HPDE6-E6E7 (cell line): ENCODE measurements at regions not wholly inside any gene's neighbourhood (a gene's known extent, or its start where the extent isn't known, plus 50 kb on each side); places are given as distances from the start of the nearest gene placed in this dataset.
A peak's percentile ranks its signal among the peaks of the same experiment; 100 is the strongest.

ENCODE experiments used
- DNase-seq: peaks from one replicate; pipeline ENCODE4 v3.0.0; 2011; ENCODE audit warnings: missing footprints; ENCODE audit errors: extremely low spot score

DNA sequence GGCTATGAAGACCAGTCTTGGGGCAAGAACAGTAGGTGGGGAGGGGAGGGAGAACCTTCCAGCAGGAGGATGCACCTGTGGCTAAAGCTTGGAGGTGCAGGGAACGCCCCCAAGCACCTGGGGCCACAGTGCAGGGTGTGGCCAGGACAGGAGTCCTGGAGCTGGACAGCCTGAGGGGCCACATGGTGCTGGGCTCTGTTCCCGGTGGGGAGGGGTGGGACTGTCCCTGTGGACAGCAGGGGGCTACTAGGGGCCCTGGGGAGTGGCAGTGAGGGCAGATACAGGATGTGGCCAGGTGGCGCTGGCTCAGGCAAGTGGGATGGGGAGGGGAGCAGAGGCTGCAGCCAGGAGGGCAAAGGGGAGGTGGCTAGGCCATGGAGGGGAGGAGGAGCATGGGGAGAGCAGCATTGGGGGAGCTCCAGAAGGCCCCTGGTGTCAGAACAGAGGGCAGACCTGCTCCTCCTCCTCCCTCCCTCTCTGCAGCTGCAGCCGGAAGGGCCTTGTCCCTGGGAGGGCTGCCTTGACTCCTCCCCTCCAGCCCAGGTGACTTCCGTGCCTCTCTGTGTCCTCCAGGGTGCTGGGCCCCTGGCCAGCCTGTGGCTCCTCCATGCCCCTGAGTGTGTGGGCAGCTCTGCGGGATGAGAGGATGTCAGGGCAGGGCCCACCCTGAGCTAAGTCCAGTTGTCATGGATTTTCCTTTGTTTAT, 68.4 kb upstream of the DLK1 start:
- no peak for DNase-seq

DNA sequence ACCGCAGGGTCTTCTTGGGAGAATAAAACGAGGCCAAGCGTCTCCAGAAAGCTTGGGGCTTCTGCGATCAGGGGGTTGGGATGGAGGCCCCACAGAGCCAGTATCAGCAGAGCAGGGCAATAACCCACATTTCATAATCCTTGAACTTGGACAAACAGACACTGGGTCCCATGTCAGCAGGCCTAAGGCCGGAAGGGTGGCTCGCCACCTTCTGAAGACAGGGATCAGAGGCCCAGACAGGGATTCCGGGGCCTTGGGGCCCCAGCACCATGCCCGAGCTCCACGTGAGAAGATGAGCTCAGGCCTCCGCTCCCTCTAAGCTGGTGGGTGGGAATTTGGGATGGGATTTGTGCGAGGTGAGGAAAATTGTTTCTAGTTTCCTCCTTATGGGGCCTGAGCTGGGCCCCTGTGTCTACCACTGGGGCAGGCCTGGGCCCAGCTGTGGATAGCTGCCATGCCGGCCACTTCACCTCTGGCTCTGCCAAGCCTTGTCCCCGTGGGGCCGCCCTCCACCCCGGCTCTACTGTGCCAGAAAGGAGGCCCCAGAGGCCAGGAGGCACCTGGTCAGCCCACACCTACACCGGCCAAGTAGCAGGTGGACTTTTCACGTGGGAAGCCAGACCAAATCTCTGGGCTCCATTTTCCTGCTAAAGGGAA, 67.2 kb upstream of the DLK1 start:
- no peak for DNase-seq

DNA sequence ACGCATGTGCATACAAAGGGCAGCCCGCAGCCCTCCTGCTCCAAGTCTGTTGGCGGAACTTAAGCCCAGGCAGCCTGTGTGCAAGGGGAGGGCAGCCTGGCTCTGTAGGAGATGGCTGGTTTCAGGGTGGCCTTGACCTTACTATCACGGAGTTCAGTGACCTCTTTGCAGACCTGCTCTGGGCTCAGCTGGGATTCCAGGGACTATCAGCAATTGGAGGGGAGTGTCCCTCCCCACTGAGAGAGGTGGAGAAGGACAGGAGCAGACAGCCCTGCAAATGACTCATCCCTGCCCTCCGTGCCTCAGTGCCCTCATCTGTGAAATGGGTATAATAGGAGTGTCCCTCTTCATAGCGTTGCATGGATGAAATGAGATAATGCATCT, 66.2 kb upstream of the DLK1 start:
- DNase-seq = no peak

DNA sequence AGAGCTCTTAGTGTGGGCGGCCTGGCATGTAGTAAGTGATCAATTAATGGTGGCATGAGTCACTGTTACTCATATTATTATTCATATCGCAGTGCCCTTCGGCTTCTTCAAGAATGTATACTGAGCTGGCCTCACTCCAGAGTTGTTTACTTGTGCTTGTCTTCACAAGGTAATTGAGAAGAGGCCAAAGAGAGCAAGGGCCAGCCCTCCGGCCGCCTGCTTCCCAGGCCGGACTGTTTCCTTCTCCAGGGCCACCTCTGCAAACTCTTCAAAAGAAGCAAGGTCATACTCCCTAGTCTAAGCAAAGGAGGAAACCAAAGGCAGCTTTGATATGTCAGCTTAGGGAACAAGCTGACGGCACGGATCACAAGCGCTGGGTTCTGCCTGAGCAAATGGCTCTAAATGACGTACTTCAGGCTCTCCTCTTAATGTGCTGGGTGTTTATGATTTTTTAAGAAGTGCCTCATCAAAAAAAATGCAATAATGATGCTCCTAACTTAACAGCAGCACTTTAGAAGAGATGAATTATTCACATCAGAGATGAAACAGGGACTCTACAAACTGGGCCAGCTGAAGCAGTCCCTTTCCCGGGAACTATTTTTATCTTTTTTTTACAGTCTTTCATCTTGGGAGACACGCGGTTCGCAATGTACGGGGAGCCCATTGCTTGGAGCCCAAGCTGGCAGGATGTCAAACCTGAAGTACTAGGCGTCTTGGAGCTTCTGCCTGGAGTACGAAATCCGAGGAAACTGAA, 65.6 kb upstream of the DLK1 start:
- DNase-seq = no peak

DNA sequence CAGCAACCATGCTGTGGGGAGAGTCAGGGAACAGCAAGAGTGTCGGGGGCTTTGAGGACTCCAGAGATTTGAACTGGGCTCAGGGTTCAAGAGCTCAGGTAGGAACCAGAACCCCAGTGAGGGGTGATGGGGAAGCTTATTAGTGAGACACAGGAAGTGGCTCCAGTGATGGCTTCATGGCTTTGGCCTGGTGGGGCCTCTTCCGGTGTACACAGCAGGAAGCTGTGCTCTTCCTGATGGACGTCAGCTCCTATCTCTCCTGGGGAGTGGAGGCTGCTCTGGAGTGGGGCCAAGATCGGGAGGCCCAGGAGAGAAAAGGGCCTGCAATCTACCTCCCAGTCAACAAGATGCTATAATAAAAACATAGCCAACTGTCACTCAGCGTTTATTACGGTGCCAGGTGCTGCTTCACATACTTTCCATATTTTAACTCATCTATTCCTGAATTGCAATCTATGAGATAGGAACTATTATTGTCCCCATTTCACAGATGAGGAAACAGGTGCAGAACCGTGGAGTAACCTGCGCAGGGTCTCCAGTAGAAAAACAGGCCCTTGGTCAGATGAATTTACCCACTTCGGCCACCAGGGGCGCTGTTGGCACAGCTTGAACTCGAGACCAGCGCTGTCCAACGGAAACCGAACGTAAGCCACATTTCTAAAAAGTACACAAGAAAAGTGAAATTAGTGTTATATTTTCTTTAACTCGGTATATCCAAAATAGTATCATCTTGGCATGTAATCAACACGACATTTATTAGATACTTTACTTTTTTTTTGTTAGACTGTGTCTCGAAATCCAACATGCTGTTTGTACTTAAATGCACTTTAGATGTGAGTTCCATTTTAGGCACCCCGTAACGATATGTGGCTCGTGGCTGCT, 63.6 kb upstream of the DLK1 start:
- DNase-seq = peak; percentile 49

DNA sequence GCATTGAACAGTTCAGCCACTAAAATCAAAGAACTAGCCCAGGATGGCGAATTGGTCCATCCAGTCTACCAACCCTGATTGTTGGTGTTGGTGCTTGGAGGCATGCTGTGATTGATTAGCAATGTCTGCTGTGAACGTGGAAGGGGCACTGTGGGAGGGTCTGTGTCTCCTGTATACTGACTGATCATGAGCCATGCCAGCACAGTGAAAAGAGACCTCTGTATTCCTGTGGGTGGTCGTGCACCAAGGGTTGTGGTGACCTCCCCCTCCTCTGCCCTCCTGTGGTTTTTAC, 63.0 kb upstream of the DLK1 start:
- DNase-seq = no peak

DNA sequence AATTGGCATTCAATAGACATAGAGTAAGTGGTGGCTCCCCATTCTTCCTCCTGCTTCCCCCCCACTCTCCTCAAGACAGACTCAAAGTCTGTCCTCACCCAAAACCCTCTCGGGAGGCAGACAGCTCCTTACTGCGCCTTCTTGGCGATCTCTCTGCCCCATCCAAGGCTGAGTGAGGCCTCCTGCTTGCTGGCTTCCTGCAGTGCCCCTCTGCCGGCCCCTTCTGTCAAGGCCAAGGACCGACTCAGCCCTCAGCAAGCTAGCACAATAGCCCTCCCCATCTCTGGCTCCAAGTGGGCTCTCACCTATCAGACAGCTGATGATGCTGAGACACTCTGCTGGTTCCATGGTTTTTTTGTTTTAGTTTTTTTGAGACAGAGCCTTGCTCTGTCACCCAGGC, 62.5 kb upstream of the DLK1 start:
- DNase-seq = no peak

DNA sequence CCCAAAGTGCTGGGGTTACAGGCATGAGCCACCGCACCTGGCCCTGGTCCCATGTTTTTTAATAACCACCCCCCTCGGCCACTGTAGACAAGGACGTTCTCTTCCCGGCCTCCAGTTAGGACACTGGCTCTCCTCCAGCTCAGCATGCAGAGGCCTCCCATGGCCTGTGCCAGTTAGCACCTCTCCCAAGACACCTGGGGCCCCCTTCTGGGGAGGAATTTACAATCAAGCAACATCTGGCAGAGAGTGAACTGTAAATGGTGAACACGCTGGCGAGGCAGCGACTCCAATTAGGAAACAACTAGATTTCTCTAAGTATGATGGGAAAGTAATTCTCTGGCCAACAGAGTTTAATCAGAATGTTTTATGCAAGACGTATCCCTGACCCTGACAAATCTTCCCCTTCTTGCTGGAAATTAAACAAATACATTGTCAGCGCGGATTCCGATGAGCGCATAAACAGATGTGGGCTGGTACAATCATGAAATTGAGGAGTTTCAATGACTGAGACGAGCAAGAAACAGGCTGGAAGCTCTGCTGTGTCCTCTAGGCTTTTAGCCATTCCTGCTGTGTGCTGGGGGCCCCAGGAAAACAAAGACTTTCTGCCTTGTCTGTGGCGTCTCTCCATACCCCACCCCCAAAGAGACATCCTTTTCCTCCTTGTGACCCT, 61.7 kb upstream of the DLK1 start:
- DNase-seq = no peak

DNA sequence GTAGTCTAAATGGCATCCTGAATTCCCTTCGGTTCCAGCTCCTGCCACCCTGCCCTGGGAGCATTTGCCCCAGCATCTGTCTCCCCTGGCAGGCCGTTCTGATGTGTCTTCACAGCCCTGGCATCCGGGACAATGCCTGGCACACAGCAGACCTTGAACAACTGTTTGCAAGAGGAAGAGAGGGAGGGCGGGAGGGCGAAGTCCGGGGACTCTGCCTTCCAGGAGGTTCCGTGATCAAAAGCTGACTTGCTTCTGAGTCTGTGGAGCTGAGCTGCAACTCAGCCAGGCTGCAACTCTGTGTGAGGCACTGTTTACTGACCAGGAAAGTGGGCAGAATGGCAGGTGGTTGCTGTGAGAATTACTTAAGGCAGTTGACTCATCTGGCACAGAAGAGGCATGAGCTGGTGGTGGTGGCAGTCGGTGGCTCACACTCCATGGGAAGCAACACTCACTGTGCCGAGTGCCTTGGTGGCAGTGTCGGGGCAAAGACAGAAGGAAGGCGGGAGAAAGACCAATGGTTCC, 61.1 kb upstream of the DLK1 start:
- DNase-seq = no peak

DNA sequence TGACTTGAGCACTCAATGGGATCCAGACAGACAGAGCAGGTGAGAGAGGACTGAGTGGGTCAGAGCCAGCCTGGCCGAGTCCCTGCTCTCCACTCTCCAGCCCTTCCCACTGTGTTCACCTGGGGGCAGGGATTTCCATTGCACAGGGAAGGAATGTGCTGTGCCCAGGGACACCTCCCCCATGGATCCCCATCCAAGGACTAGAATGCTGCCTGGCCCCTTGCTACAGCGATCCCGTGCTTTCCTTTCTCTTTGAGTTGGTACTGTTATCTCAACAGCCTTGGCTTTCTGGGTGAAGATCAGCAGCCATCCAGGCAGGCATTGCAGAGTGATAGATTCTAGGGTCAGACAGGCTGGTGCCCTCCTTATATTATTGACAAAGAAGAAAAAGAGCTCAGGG, 60.3 kb upstream of the DLK1 start:
- DNase-seq = no peak

DNA sequence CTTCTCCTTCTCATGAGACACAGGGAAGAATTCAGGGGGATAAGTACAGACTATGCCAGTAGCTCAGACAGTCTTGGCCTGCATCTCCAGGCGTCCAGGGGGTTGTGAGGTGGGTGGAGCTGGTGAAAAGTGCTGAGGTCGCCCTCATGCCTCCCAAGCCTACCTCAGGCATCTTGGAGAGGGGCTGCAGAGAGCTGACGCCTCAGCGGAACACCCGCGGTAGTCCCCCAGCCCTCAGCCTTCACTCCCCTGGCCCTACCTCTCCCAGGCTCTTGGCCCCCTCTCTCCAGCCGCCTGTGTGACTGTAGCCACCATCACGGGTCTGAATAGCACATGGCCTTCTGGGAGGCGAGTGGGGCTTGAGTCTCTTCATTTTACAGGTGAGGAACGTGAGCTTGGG, 59.8 kb upstream of the DLK1 start:
- no peak for DNase-seq

DNA sequence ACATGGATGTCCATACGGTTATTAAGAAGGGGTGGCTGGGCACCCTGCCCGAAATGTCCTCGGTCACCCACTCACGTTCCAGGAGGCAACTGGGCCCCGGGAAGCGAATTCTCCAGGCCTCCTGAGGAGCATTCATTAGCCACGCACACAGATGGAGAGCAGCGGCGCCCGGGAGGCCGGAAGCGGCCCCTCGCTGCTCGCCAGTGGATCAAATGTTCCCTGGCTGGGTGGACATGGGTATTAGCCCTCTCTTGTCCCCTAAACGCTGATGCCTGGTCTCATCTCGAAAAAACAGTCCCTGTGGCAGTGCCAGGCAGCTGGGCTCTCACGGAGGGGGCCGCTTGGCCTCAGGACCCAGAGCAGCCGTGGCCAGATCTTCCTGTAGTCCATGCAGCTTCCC, 59.0 kb upstream of the DLK1 start:
- DNase-seq = no peak

DNA sequence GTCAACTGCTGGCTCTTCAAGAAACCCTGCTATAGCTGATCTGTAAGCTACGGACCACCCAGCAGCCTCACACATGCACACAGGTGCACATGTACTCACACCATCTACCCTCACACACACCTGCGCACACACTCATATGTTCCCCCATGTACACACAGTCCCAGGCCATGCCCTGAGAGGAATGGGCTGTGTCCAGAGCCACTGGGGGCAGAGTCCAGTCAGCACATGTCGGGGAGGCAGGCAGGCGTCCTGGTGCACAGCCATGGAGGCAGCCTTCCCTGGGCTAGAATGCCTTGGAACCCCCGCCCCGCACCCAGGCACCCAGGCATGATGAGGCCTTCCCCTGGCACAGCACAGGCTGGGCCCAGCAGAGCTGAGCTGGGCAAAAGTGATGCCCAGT, 58.3 kb upstream of the DLK1 start:
- no peak for DNase-seq

DNA sequence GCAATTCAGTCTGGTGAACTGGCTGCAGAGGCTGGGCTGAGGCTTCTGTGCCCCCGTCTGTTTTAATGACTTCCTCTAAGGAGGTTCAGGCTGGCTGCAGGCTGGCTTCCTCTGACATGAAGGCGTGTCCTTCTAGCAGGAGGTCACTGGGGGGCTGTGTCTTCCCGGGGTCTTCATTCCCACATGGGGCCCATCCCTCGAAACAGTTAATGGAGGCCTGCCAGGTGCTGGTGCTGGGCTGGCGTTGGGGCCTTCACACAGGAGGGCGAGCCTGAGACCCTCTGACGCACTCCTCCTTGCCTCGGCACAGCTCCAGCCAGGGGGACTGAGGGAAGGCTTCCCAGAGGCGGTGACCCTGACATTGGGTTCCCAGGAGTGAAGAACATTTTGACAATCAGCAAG, 57.7 kb upstream of the DLK1 start:
- no peak for DNase-seq

DNA sequence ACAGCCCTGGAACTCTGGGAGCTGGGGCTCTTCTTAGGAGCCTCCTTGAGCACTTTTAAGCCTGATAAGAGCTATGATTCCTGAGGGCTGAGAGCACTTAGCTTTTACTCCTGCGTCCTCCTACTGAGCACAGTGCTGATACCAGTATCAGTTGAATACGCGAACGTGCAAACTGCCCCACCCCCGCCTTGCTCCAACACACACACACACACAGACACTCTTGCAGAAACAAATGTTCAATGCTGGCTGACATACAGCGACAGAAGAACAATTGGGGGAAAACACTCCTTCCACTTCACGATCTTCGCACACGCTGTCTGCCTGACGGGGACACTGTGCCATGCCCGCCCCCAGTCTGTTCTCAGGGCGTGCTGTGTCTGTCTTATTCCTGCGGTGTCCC, 57.2 kb upstream of the DLK1 start:
- no peak for DNase-seq

DNA sequence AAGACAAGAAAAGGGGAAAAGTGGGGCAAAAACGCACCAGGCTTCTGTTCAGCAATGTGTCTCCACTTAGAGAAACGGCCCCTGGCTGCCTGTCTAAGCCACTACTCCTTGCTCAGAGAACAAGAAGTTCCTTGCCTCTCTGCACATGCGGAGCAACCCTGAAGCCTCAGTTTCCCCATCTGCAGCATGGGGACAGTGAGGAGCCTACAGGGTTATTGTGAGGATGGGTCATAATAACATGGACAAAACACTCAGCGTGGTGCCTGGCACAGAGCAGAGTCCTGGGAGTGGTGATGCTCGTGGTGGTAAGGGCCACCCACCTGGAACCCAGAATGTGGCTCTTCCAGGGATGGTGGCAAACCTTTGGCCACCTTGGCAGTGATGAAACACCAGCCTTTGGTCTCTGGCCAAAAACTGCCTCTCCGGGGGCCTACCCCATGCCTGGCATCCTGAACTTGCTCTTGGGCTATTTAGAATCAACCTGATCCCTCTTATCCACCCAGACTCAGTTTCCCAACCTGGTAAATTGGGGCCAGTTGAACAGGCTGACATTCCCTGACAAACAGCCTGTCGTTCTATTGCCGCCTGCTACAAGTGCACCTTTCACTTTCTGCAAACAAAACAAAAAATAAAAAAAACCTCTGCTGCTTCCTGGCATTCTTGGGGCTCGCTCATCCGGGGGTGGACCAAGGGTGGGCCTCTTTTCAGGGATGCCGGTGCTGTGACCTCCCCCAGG, 56.5 kb upstream of the DLK1 start:
- DNase-seq = no peak

DNA sequence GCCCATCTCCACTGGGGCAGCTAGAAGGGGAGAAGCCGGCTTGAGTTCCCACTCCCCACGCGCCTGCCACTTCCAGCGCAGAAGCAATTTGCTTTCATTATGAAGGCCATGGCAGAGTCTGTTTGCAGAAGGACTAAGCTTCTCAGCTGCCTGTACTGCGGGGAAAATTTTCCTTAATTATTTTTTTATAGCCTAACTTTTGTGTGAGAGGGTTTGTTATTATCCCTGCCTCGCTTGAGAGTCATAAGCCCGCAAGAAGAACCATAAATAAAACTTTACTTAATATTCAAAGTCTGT, 56.0 kb upstream of the DLK1 start:
- no peak for DNase-seq

DNA sequence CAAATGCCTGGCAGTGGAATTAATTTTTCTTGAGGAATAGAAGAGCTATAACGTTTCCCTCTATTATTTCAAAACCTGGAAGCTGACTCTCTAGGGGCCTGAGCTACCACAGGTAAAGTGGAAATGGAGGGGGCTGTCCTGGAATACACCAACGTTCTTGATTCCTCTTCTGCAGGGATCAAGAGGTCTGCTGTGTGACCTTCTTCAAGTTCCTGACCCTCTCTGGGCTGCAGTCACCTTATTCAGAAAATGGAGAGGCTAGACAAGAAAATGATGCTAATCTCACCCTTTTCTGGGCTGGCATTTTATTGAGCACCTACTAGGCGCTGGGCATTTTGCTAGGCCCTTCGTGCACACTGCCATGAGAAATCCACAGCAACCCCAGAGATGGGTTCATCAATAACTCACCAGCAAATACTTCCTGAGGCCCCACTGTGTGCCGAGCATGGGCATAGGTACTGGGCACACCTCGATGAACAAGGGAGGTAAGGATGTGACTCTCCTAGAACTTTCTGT, 55.2 kb upstream of the DLK1 start:
- no peak for DNase-seq

DNA sequence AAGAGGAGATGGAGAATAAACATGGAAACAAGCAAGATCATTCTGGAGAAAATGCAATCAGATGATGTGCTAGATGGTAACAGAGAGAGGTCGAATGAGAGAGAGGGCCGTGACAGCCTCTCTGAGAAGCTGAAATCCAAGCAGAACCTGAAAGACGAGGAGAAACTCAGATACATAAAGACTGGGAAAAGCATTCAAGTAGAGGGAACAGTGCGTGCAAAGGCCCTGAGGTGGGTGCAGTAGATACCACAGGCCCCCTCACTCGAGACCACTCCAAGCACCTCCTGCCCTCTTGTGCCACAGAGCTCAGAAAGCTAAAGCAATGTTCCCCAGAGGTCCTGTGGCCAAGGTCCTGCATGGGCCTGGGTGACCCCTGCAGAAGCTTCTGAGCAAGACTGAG, 54.8 kb upstream of the DLK1 start:
- DNase-seq = no peak

DNA sequence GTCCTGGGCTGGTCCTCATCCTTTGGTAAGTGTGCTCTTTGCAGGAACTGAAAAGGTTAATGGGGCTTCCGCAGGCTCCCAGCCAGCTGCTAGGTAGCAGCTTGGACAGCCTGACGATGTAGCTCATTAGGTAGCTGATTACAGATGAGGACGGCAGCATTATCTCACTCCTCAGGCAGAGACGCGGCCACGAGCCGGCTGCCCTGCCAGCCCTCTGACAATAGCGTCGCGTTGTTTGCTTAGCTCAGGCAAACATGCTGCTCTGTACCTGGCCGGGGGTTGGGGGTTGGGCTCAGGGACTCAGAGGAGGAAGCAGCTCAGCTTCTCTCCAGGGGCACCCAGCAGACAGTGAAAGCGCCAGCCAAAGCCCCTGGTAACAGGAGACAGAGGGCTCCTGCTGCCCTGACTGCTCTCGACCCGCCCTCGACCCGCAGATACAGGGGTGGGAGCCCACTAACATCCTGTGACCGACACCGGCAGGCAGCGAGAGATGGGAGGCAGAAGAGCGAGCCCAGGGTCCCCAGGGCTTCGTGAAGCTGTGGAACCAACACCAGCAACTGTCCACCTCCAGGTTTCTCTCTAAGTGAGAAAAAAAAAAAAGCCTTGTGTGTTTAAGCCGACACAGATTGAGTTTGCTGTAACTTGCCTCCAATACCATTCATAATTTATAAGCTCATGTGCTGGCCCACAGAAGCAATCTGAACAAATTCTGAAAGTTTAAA, 53.4 kb upstream of the DLK1 start:
- DNase-seq = no peak
